ENCODE measurements at regions not wholly inside any gene's neighbourhood (a gene's known extent, or its start where the extent isn't known, plus 50 kb on each side); places are given as distances from the start of the nearest gene placed in this dataset.

DNA sequence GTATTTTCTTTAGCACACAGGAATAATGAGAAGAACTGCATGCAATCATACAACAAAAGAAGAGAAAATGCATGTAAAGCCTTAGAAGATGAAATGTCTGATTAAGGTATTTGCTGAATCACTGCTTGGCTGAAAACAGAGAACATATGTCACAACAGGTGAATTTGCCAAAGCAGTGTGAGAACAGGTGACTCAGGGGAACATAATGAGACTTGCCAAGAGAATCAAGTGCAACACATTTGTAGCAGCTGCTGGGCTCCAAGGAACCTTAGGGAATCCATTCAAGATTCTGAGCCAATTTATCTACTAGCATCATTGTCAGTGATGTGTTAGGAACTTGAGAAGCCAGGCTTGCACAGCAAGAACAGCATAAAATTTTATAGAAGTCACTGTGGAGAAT lies 273.1 kb downstream of the PCDH20 start:
- Histone ChIP-seq H3K4me1 (no peaks in the 10 kb centered on the region), H3K27me3 (ENCODE audit: insufficient read depth in 3 of 3, low read length in 2 of 3) (no peaks in the 10 kb centered on the region), H3K9me3 (no peaks in the 10 kb centered on the region), H3K27ac (no peak overlapping the region), H3K4me3 (no peak overlapping the region), H3K36me3 (ENCODE audit: insufficient read depth in 1 of 2, low read depth in 1 of 2) (no peaks in the 10 kb centered on the region)
- peak; percentile 68 to 91 (median 88) for ATAC-seq
- TF ChIP-seq, protein P1, sequence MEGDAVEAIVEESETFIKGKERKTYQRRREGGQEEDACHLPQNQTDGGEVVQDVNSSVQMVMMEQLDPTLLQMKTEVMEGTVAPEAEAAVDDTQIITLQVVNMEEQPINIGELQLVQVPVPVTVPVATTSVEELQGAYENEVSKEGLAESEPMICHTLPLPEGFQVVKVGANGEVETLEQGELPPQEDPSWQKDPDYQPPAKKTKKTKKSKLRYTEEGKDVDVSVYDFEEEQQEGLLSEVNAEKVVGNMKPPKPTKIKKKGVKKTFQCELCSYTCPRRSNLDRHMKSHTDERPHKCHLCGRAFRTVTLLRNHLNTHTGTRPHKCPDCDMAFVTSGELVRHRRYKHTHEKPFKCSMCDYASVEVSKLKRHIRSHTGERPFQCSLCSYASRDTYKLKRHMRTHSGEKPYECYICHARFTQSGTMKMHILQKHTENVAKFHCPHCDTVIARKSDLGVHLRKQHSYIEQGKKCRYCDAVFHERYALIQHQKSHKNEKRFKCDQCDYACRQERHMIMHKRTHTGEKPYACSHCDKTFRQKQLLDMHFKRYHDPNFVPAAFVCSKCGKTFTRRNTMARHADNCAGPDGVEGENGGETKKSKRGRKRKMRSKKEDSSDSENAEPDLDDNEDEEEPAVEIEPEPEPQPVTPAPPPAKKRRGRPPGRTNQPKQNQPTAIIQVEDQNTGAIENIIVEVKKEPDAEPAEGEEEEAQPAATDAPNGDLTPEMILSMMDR (IDR thresholded peaks at IDR 0.05), result no peak
- no peak for DNase-seq
- intact Hi-C loops (cut with DNase I), result no loop called here

DNA sequence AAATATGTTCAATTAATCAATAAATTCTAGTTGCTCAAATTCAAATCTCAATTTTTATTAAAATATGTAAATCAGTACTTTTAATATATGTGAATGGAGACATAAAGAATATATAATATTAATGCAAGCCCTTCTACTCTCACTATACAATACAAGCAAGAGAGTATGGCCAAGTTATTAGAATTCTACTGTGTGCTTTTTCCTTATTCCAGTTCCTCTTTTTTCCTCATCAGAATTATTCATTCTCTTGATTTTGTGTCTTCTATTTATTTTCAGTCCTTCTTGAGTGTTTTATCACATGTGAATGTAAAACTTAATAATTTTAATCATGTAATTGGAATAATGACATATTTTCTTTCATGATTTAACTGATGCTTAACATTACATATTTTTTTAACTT lies 276.8 kb downstream of the PCDH20 start:
- no peak overlapping the region for H3K27ac ChIP-seq
- H3K27me3 ChIP-seq (ENCODE audit: insufficient read depth in 3 of 3, low read length in 2 of 3), result no peaks in the 10 kb centered on the region
- intact Hi-C loops (cut with DNase I), result no loop called here
- H3K36me3 ChIP-seq (ENCODE audit: insufficient read depth in 1 of 2, low read depth in 1 of 2), result no peaks in the 10 kb centered on the region
- ATAC-seq (no peak), DNase-seq (no peak)
- no peaks in the 10 kb centered on the region for H3K4me1 ChIP-seq
- H3K9me3 ChIP-seq, result no peaks in the 10 kb centered on the region
- TF ChIP-seq, protein P1 (IDR thresholded peaks at IDR 0.05), result no peak
- H3K4me3 ChIP-seq, result no peak overlapping the region

DNA sequence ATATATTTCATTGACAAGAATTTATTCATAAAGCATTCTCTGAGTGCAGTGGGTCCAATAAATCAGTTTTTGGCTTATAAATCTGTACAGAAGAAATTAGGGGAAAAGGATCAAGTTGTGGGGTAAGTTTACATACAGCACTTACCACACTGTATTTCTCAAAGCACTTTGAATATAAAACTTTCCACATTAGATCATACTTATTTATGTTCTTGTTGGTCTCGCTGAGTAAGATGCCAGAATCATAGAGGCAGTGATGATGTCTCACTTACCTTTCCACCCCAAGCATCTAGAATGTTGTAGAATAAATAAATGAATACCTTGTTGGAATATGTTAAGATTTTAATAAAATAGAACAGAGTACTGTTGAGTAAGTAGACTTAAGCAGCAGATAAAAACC lies 279.1 kb downstream of the PCDH20 start:
- no peaks in the 10 kb centered on the region for H3K36me3 ChIP-seq (ENCODE audit: insufficient read depth in 1 of 2, low read depth in 1 of 2)
- no peak overlapping the region for H3K27ac ChIP-seq
- H3K4me3 ChIP-seq, result no peak overlapping the region
- no peaks in the 10 kb centered on the region for H3K9me3 ChIP-seq
- ATAC-seq (peak; percentile 65 to 88 (median 80)), DNase-seq (no peak)
- intact Hi-C loops (cut with DNase I), result no loop called here
- 28 to 36% (median 34%) methylated on average over 1 of the region's 1 CpG for WGBS, 3 donors
- TF ChIP-seq, protein P1 (IDR thresholded peaks at IDR 0.05), result no peak
- no peaks in the 10 kb centered on the region for H3K27me3 ChIP-seq (ENCODE audit: insufficient read depth in 3 of 3, low read length in 2 of 3)
- H3K4me1 ChIP-seq, result no peaks in the 10 kb centered on the region

DNA sequence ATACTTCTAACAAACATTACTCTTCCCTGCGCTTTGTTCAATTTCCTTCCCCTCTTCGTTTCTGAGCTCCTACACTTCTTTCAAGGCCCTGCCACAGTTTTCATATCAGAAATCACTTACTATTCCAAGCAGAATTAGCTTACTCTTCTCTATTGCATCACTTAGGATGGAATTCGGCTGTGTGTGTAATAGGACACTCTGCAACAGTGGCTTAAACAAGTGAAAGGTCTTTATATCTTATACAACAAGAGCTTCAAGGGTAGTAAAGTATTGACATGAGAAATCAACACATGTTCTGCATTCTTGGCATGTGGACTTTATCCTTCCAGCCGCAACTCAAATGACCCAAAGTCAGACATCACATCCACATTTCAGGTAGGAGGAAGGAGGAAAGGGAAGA lies 279.6 kb downstream of the PCDH20 start:
- Histone ChIP-seq H3K4me1 (no peaks in the 10 kb centered on the region), H3K9me3 (no peaks in the 10 kb centered on the region), H3K27me3 (ENCODE audit: insufficient read depth in 3 of 3, low read length in 2 of 3) (no peaks in the 10 kb centered on the region), H3K4me3 (no peak overlapping the region), H3K36me3 (ENCODE audit: insufficient read depth in 1 of 2, low read depth in 1 of 2) (no peaks in the 10 kb centered on the region), H3K27ac (no peak overlapping the region)
- TF ChIP-seq, protein P1 (IDR thresholded peaks at IDR 0.05), result no peak
- intact Hi-C loops (cut with DNase I), result no loop called here
- no peak for DNase-seq
- peak; percentile 59 to 89 (median 88) for ATAC-seq
- WGBS, 3 donors, result 31 to 39% (median 35%) methylated on average over 4 of the region's 4 CpGs

DNA sequence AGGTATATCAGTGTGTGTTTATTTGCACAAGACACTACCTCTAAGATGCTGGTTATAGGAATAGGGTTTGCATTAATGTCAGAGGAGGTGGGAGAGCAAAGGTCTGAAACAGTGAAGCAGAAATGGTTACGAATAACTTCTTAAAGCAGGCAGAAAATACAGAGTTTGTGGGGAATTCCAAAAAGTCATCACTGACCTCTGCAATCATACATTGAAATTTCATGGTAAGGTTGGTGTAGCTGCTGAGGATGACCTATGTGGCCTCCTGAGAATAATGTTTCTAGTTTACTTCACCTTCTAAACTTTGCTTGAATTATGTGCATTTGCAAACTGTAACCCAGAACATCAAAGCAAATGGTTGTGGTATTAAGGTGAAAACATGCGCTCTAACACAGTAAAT lies 280.1 kb downstream of the PCDH20 start:
- no peak overlapping the region for H3K27ac ChIP-seq
- ATAC-seq, result no peak
- 68 to 79% (median 77%) methylated on average over 2 of the region's 2 CpGs for WGBS, 3 donors
- H3K27me3 ChIP-seq (ENCODE audit: insufficient read depth in 3 of 3, low read length in 2 of 3), result no peaks in the 10 kb centered on the region
- intact Hi-C loops (cut with DNase I), result no loop called here
- H3K4me3 ChIP-seq, result no peak overlapping the region
- no peaks in the 10 kb centered on the region for H3K9me3 ChIP-seq
- TF ChIP-seq, protein P1 (IDR thresholded peaks at IDR 0.05), result no peak
- DNase-seq, result no peak
- H3K4me1 ChIP-seq, result no peaks in the 10 kb centered on the region
- H3K36me3 ChIP-seq (ENCODE audit: insufficient read depth in 1 of 2, low read depth in 1 of 2), result no peaks in the 10 kb centered on the region

All from psoas muscle (tissue), 7 donors.